SK-MEL-5 (cell line): ENCODE measurements at regions not wholly inside any gene's neighbourhood (a gene's known extent, or its start where the extent isn't known, plus 50 kb on each side); places are given as distances from the start of the nearest gene placed in this dataset.
"Not testable (repeated sequence)": the region's sequence is repeated elsewhere in the genome, so short reads cannot be mapped to it uniquely, and the experiment has no call there.

Experiments used
- DNase-seq: peaks from one replicate; pipeline ENCODE4 v3.0.0-alpha.2; 2016; ENCODE audit warnings: low read depth, low spot score
- in situ Hi-C: cut with HindIII; loops from 2 replicates; pipeline ENCODE4 v1.10.0; 2016; ENCODE audit warnings: low sequenced_read_pairs, high pct_unique_total_duplicates, low pct_unique_long_range_greater_than_20kb

GRCh38 chr13:48798180-48798579 is 144.5 kb downstream of the CYSLTR2 start:
- no peak for DNase-seq
- in situ Hi-C loops, result no loop called here

DNA sequence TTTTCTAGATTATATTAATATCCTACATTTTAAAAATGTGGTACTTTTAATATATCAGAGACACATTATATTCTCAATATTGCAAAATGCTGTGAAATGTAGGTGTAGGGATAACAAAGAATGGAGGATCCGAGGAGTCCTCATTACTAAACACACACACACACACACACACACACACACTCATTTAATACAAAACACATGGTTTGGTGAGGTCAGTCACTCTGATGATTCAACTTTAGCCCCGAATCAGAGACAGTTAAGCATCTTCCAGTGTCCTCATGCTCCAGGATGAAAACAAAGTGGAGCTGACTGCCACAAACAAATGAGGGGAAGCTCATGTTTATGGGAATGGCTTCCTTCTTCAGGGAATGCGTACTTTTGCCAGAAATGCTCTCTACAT is 147.5 kb downstream of the CYSLTR2 start:
- DNase-seq, result no peak
- in situ Hi-C loops, result no loop called here

DNA sequence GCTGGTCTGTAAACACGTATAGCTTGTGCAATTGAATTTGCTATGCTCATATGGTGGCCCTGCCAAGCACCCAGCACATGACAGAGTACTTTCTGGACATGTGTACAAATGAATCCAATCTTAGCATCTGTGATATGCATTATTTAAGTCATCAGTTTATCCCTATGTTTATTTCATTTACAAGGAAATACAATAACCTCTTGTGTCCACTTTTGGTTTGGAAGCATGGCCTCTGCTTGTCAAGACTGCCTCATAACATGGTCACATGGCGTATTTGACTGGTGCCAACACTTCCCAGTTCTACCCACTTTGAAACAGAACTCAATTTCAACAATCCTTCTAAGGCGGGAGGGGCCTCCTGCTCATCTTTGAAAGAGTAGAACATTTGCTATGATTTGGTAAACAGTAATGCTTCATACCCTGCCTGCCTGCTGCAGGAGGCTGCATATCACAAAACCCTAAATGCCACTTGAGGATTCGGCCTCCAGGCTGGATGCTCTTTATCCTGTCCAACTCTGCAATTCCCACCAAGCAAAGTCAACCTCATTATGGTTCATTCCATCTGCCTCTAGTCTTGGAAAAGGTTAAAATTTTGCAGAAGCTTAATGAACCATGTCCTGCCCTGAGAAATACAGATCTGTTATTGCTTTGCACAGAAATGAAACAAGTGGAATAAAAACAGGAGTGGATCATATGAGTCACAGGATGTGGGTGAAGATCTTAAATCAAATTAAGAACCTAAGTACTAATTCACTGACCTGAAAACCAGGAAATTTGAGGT is 151.3 kb downstream of the CYSLTR2 start:
- peak; percentile 62 for DNase-seq
- in situ Hi-C loops, result no loop called here

- in situ Hi-C loops, result no loop called here
- no peak for DNase-seq
Observed at GRCh38 chr13:48806522-48806921, 152.8 kb downstream of the CYSLTR2 start.

DNA sequence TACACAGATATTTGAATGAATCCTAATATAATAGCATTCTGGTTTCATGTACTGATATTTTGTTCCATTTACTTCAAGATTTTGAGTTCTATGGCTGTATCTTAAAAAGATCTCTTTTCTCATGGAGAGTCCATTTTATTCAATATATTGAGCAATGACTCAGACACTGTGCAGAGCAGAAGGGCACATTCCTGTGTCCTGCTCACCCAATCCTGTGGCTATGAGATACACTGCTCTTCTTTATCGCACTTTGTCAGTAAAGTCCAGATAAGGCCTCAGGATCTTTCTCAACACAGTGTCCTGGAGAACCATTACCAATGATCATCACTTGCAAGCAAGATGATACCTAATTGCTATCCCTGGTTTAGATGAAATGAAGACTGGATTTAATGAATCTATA is 155.0 kb downstream of the CYSLTR2 start:
- in situ Hi-C loops, result no loop called here
- DNase-seq, result no peak

- in situ Hi-C loops, result no loop called here
- no peak for DNase-seq
Observed at GRCh38 chr13:48810013-48810412, 156.3 kb downstream of the CYSLTR2 start.

- DNase-seq, result no peak
- in situ Hi-C loops, result no loop called here
Observed at GRCh38 chr13:48813518-48813917, 159.8 kb downstream of the CYSLTR2 start.

DNA sequence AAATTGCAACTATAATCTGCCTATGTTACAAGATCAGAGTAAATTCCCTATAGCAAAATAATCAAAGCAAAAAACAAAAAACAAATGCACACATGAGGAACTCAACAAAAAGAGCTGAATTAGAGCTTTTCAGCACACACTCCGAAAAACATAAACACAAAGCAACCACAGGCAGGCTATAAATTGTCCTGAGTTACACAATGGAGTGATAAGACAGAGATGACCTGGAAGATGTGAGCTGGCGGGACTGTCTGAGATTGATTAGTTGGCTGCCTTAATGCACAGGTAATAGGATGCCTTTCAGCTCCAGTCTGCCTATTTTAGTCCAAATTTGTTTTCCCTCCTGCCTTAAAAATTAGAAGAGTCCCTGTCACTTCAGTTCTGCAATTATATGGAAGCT is 159.0 kb upstream of the FNDC3A start:
- DNase-seq, result no peak
- in situ Hi-C loops, result no loop called here

- no peak for DNase-seq
- in situ Hi-C loops, result no loop called here
Observed at GRCh38 chr13:48817166-48817802, 158.4 kb upstream of the FNDC3A start.

GRCh38 chr13:48818495-48819356 is 157.0 kb upstream of the FNDC3A start:
- DNase-seq, result peak; percentile 46
- in situ Hi-C loops, result no loop called here

- in situ Hi-C loops, result no loop called here
Observed at GRCh38 chr13:48819376-48819775, 156.3 kb upstream of the FNDC3A start.

GRCh38 chr13:48819899-48820298 is 155.8 kb upstream of the FNDC3A start:
- no peak for DNase-seq
- in situ Hi-C loops, result no loop called here

More at GRCh38 chr13:48819376-48819775, 156.3 kb upstream of the FNDC3A start:
- DNase-seq, result no peak

DNA sequence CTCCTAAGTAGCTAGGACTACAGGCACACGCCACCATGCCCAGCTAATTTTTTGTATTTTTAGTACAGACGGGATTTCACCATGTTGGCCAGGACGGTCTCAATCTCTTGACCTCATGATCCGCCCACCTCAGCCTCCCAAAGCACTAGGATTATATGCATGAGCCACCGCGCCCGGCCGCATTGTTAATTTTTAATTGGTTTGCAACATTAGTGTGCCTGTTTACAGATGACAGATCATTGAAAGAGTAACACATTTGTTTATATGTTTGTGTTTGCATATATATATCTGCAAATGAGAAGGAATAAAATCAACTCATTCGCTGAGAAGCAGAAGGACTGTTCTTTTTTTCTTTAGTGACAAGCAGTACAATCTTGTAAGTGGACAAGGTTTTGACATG is 152.2 kb upstream of the FNDC3A start:
- in situ Hi-C loops, DNase-seq: not testable (repeated sequence)

DNA sequence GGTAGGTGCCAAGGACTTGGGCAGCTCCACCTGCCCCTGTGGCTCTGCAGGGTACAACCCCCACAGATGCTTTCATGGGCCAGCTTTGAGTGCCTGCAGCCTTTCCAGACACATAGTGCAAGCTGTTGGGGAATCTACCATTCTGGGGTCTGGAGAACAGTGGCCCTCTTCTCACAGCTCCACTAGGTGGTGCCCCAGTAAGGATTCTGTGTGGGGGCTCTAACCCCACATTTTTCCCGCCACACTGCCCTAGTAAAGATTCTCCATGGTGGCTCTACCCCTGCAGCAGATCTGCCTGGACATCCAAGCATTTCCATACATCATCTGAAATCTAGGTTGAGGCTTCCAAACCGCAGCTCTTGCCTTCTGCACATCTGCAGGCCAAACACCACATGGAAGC is 149.7 kb upstream of the FNDC3A start:
- DNase-seq, result no peak
- in situ Hi-C loops, result no loop called here

DNA sequence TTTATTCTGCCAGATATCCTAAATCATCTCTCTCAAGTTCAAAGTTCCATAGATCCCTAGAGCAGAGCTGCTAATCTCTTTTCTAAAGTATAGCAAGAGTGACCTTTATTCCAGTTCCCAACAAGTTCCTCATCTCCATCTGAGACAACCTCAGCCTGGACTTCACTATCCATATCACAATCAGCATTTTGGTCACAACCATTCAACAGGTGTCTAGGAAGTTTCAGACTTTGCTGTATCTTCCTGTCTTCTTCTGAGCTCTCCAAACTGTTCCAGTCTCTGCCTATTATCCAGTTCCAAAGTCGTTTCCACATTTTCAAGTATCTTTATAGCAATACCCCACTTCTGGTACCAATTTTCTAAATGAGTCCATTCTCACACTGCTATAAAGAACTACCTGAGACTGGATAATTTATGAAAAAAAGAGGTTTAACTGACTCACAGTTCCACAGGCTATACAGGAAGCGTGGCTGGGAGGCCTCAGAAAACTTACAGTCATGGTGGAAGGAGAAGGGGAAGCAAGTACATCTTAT is 148.7 kb upstream of the FNDC3A start:
- DNase-seq, in situ Hi-C loops: not testable (repeated sequence)

GRCh38 chr13:48827709-48828108 is 148.0 kb upstream of the FNDC3A start:
- no peak for DNase-seq
- in situ Hi-C loops, result no loop called here

- in situ Hi-C loops, result no loop called here
- no peak for DNase-seq
Observed at GRCh38 chr13:48828962-48829411, 146.7 kb upstream of the FNDC3A start.

DNA sequence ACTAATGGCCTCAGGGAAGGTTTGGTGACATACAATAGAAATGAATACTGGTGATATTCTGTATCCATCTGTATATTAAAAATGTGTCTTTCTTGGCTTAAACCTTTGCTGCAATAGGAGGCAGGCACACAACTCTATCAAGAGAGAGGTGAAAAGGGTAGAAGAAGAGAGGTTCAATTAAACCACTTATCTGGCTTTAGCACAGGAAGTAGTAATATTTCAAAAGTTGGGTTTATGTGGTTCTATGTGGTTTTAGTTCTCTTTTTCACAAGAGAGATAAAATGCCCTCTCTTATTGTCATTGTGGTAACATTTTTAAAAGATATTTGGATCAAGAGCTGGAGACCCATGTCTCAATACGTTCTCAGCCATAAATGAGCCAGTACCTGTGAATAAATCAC is 146.2 kb upstream of the FNDC3A start:
- DNase-seq, result no peak
- in situ Hi-C loops, result no loop called here
